Uterus (tissue), 3 donors: ENCODE measurements at regions not wholly inside any gene's neighbourhood (a gene's known extent, or its start where the extent isn't known, plus 50 kb on each side); places are given as distances from the start of the nearest gene placed in this dataset.

Source experiments
- DNase-seq, 2 donors: peaks; one replicate each; pipeline ENCODE4 v3.0.0-alpha.2; 2019 to 2020
- H3K27ac ChIP-seq, 2 donors: fragments of 200-600 bp; sonication (generic); 1 replicate in 1 of 2; 2 replicates in 1 of 2; pipeline ENCODE4 v1.5.1; 2016 to 2018
- H3K27me3 ChIP-seq, 2 donors: fragments of 200-600 bp; sonication (generic); one replicate each; pipeline ENCODE4 v1.5.1; 2018 to 2019; ENCODE audit warnings: control low read depth in 1 of 2
- H3K36me3 ChIP-seq, 2 donors: fragments of 200-600 bp; sonication (generic); one replicate each; pipeline ENCODE4 v1.5.1; 2019; ENCODE audit warnings: control low read depth in 1 of 2
- H3K4me1 ChIP-seq, 2 donors: fragments of 200-600 bp; sonication (generic); one replicate each; pipeline ENCODE4 v1.5.1; 2018 to 2019; ENCODE audit warnings: control low read depth in 1 of 2
- H3K4me3 ChIP-seq, 2 donors: fragments of 200-600 bp; sonication (generic); 1 replicate in 1 of 2; 2 replicates in 1 of 2; pipeline ENCODE4 v1.5.1; 2018 to 2019; ENCODE audit warnings: mild to moderate bottlenecking in 1 of 2
- H3K9me3 ChIP-seq, 2 donors: fragments of 200-600 bp; sonication (generic); one replicate each; pipeline ENCODE4 v1.5.1; 2019; ENCODE audit warnings: control low read depth in 1 of 2
- CTCF ChIP-seq, 4 experiments: fragments of 200-600 bp in 2 of 4; fragments of 450-650 bp in 2 of 4; sonication (generic) in 2 of 4; IDR thresholded peaks; one replicate each; pipeline ENCODE4 v1.5.1; 2016 to 2019; ENCODE audit warnings: antibody characterized with exemption in 4 of 4, mild to moderate bottlenecking in 2 of 4, moderate library complexity in 1 of 4
- POLR2A ChIP-seq, 2 donors: fragments of 450-650 bp; IDR thresholded peaks; one replicate each; pipeline ENCODE4 v1.6.1; 2016; ENCODE audit warnings: antibody characterized with exemption in 2 of 2, mild to moderate bottlenecking in 1 of 2, moderate library complexity in 1 of 2
- intact Hi-C: fragments of 100-400 bp; cut with DNase I; formaldehyde crosslinking; loops from one replicate; pipeline ENCODE4 v1.15.1; 2023; ENCODE audit warnings: low total_unique reads
- donor health status: DM: yes; HTN: yes; CAD: no.

- Histone ChIP-seq H3K4me3 (no peak overlapping the region), H3K27ac (no peak overlapping the region), H3K4me1 (peaks cover 0 to 3% of the 10 kb centered on the region in 2 donors), H3K27me3 (no peaks in the 10 kb centered on the region), H3K36me3 (no peaks in the 10 kb centered on the region), H3K9me3 (no peaks in the 10 kb centered on the region)
- no peak for DNase-seq
- no peak for TF ChIP-seq POLR2A (IDR thresholded peaks at IDR 0.05)
- TF ChIP-seq CTCF (IDR thresholded peaks at IDR 0.05): no peak
- intact Hi-C loops: no loop called here
Measured at GRCh38 chr21:15557925-15558324, 171.9 kb upstream of the USP25 start.

- H3K36me3 ChIP-seq: no peaks in the 10 kb centered on the region
- H3K9me3 ChIP-seq: no peaks in the 10 kb centered on the region
- TF ChIP-seq POLR2A (IDR thresholded peaks at IDR 0.05) (no peak), CTCF (IDR thresholded peaks at IDR 0.05) (no peak)
- H3K4me1 ChIP-seq: no peaks in the 10 kb centered on the region
- H3K27me3 ChIP-seq: no peaks in the 10 kb centered on the region
- no peak overlapping the region for H3K27ac ChIP-seq
- no peak overlapping the region for H3K4me3 ChIP-seq
- no peak for DNase-seq
- intact Hi-C loops: no loop called here
Measured at GRCh38 chr21:15558884-15559283, 170.9 kb upstream of the USP25 start.

GRCh38 chr21:15559660-15560059 lies 170.1 kb upstream of the USP25 start:
- H3K9me3 ChIP-seq: no peaks in the 10 kb centered on the region
- no peaks in the 10 kb centered on the region for H3K4me1 ChIP-seq
- no peaks in the 10 kb centered on the region for H3K36me3 ChIP-seq
- TF ChIP-seq CTCF (IDR thresholded peaks at IDR 0.05) (no peak), POLR2A (IDR thresholded peaks at IDR 0.05) (no peak)
- no peaks in the 10 kb centered on the region for H3K27me3 ChIP-seq
- H3K4me3 ChIP-seq: no peak overlapping the region
- no peak for DNase-seq
- intact Hi-C loops: no loop called here
- no peak overlapping the region for H3K27ac ChIP-seq

GRCh38 chr21:15560383-15561056 lies 169.3 kb upstream of the USP25 start:
- Histone ChIP-seq H3K9me3 (no peaks in the 10 kb centered on the region), H3K4me3 (no peak overlapping the region), H3K27ac (no peak overlapping the region), H3K4me1 (no peaks in the 10 kb centered on the region), H3K36me3 (no peaks in the 10 kb centered on the region), H3K27me3 (no peaks in the 10 kb centered on the region)
- intact Hi-C loops: no loop called here
- DNase-seq: no peak
- TF ChIP-seq CTCF (IDR thresholded peaks at IDR 0.05) (no peak), POLR2A (IDR thresholded peaks at IDR 0.05) (no peak)

GRCh38 chr21:15562748-15563147 lies 167.0 kb upstream of the USP25 start:
- intact Hi-C loops: no loop called here
- H3K27ac ChIP-seq: no peak overlapping the region
- no peaks in the 10 kb centered on the region for H3K27me3 ChIP-seq
- no peaks in the 10 kb centered on the region for H3K9me3 ChIP-seq
- H3K4me3 ChIP-seq: no peak overlapping the region
- no peaks in the 10 kb centered on the region for H3K4me1 ChIP-seq
- H3K36me3 ChIP-seq: no peaks in the 10 kb centered on the region
- TF ChIP-seq CTCF (IDR thresholded peaks at IDR 0.05) (no peak), POLR2A (IDR thresholded peaks at IDR 0.05) (no peak)
- DNase-seq: no peak
